ENCODE measurements at regions not wholly inside any gene's neighbourhood (a gene's known extent, or its start where the extent isn't known, plus 50 kb on each side); places are given as distances from the start of the nearest gene placed in this dataset.

GRCh38 chr18:59760619-59761600, 63.7 kb upstream of the CCBE1 start:
- DNase-seq (ENCODE audit: low read depth), result no peak
- H3K4me3 ChIP-seq (ENCODE audit: low read length), result no peak overlapping the region
- TF ChIP-seq CTCF (conservative IDR thresholded peaks at IDR 0.05; ENCODE audit: low read depth, low read length), result no peak

GRCh38 chr18:59760212-59760611, 63.0 kb upstream of the CCBE1 start:
- no peak for TF ChIP-seq CTCF (conservative IDR thresholded peaks at IDR 0.05; ENCODE audit: low read depth, low read length)
- no peak overlapping the region for H3K4me3 ChIP-seq (ENCODE audit: low read length)
- DNase-seq (ENCODE audit: low read depth), result no peak

GRCh38 chr18:59758837-59759236, 61.6 kb upstream of the CCBE1 start:
- TF ChIP-seq CTCF (conservative IDR thresholded peaks at IDR 0.05; ENCODE audit: low read depth, low read length), result no peak
- DNase-seq (ENCODE audit: low read depth), result no peak
- H3K4me3 ChIP-seq (ENCODE audit: low read length), result no peak overlapping the region

- no peak for TF ChIP-seq CTCF (conservative IDR thresholded peaks at IDR 0.05; ENCODE audit: low read depth, low read length)
- DNase-seq (ENCODE audit: low read depth), result no peak
- H3K4me3 ChIP-seq (ENCODE audit: low read length), result no peak overlapping the region
These were observed 60.9 kb upstream of the CCBE1 start for GRCh38 chr18:59758106-59758505.

- DNase-seq (ENCODE audit: low read depth), result no peak
- TF ChIP-seq CTCF (conservative IDR thresholded peaks at IDR 0.05; ENCODE audit: low read depth, low read length), result no peak
- H3K4me3 ChIP-seq (ENCODE audit: low read length), result no peak overlapping the region
These were observed 55.4 kb upstream of the CCBE1 start for GRCh38 chr18:59752666-59753065.

GRCh38 chr18:59751186-59751585, 54.0 kb upstream of the CCBE1 start:
- no peak for TF ChIP-seq CTCF (conservative IDR thresholded peaks at IDR 0.05; ENCODE audit: low read depth, low read length)
- no peak for DNase-seq (ENCODE audit: low read depth)
- H3K4me3 ChIP-seq (ENCODE audit: low read length), result no peak overlapping the region

Measured in retinal pigment epithelial cell (primary cell).